ENCODE measurements at regions not wholly inside any gene's neighbourhood (a gene's known extent, or its start where the extent isn't known, plus 50 kb on each side); places are given as distances from the start of the nearest gene placed in this dataset.

GRCh38 chr18:50451100-50451842 is 76.4 kb downstream of the SKA1 start:
- Mint-ChIP-seq H3K4me1 (ENCODE audit: low read depth, unreplicated experiment) (no peaks in the 10 kb centered on the region), H3K27me3 (ENCODE audit: unreplicated experiment) (peaks cover 74% of the 10 kb centered on the region), H3K9me3 (ENCODE audit: low read depth, unreplicated experiment) (no peaks in the 10 kb centered on the region), H3K27ac (ENCODE audit: unreplicated experiment) (no peak overlapping the region), H3K36me3 (ENCODE audit: insufficient read depth, unreplicated experiment) (no peaks in the 10 kb centered on the region), H3K4me3 (ENCODE audit: low read depth, unreplicated experiment) (no peak overlapping the region)
- no TSS peak for BruUV-seq (replicated peaks)
- intact Hi-C loops (cut with micrococcal nuclease; ENCODE audit: unreplicated experiment), result no loop called here
- CTCF ChIA-PET, result no interaction called here
- TF ChIP-seq CTCF (IDR thresholded peaks at IDR 0.05; ENCODE audit: unreplicated experiment), result no peak
- DNase-seq, result no peak

- CTCF ChIA-PET, result interaction anchor here (0.7 kb wide), 1 partner anchor 11 kb away, joined by 3 read pairs; no protein-coding TSS in a partner anchor
- intact Hi-C loops (cut with micrococcal nuclease; ENCODE audit: unreplicated experiment), result no loop called here
- no peaks in the 10 kb centered on the region for H3K9me3 Mint-ChIP-seq (ENCODE audit: low read depth, unreplicated experiment)
- TF ChIP-seq CTCF (IDR thresholded peaks at IDR 0.05; ENCODE audit: unreplicated experiment), result no peak
- DNase-seq, result no peak
- BruUV-seq (replicated peaks), result no TSS peak
- no peak overlapping the region for H3K4me3 Mint-ChIP-seq (ENCODE audit: low read depth, unreplicated experiment)
- no peak overlapping the region for H3K27ac Mint-ChIP-seq (ENCODE audit: unreplicated experiment)
- H3K27me3 Mint-ChIP-seq (ENCODE audit: unreplicated experiment), result peaks cover 74% of the 10 kb centered on the region
- no peaks in the 10 kb centered on the region for H3K36me3 Mint-ChIP-seq (ENCODE audit: insufficient read depth, unreplicated experiment)
- H3K4me1 Mint-ChIP-seq (ENCODE audit: low read depth, unreplicated experiment), result no peaks in the 10 kb centered on the region
Observed at GRCh38 chr18:50453014-50453680, 78.3 kb downstream of the SKA1 start.

- intact Hi-C loops (cut with micrococcal nuclease; ENCODE audit: unreplicated experiment), result no loop called here
- no peak for TF ChIP-seq CTCF (IDR thresholded peaks at IDR 0.05; ENCODE audit: unreplicated experiment)
- DNase-seq, result no peak
- H3K4me1 Mint-ChIP-seq (ENCODE audit: low read depth, unreplicated experiment), result no peaks in the 10 kb centered on the region
- H3K4me3 Mint-ChIP-seq (ENCODE audit: low read depth, unreplicated experiment), result no peak overlapping the region
- CTCF ChIA-PET, result no interaction called here
- BruUV-seq (replicated peaks), result no TSS peak
- peaks cover 74% of the 10 kb centered on the region for H3K27me3 Mint-ChIP-seq (ENCODE audit: unreplicated experiment)
- no peaks in the 10 kb centered on the region for H3K36me3 Mint-ChIP-seq (ENCODE audit: insufficient read depth, unreplicated experiment)
- H3K9me3 Mint-ChIP-seq (ENCODE audit: low read depth, unreplicated experiment), result no peaks in the 10 kb centered on the region
- no peak overlapping the region for H3K27ac Mint-ChIP-seq (ENCODE audit: unreplicated experiment)
Observed at GRCh38 chr18:50453732-50454131, 78.9 kb downstream of the SKA1 start.

- Mint-ChIP-seq H3K4me3 (ENCODE audit: low read depth, unreplicated experiment) (no peak overlapping the region), H3K36me3 (ENCODE audit: insufficient read depth, unreplicated experiment) (no peaks in the 10 kb centered on the region), H3K4me1 (ENCODE audit: low read depth, unreplicated experiment) (no peaks in the 10 kb centered on the region), H3K9me3 (ENCODE audit: low read depth, unreplicated experiment) (no peaks in the 10 kb centered on the region), H3K27me3 (ENCODE audit: unreplicated experiment) (peaks cover 74% of the 10 kb centered on the region), H3K27ac (ENCODE audit: unreplicated experiment) (no peak overlapping the region)
- no peak for TF ChIP-seq CTCF (IDR thresholded peaks at IDR 0.05; ENCODE audit: unreplicated experiment)
- intact Hi-C loops (cut with micrococcal nuclease; ENCODE audit: unreplicated experiment), result no loop called here
- DNase-seq, result no peak
- CTCF ChIA-PET, result no interaction called here
- BruUV-seq (replicated peaks), result no TSS peak
Observed at GRCh38 chr18:50454387-50454988, 79.6 kb downstream of the SKA1 start.

Measured in Calu3 (cell line).